NCI-H69 (cell line): ENCODE measurements at regions not wholly inside any gene's neighbourhood (a gene's known extent, or its start where the extent isn't known, plus 50 kb on each side); places are given as distances from the start of the nearest gene placed in this dataset.
"Not testable (repeated sequence)": the region's sequence is repeated elsewhere in the genome, so short reads cannot be mapped to it uniquely, and the experiment has no call there.

ENCODE experiments used
- DNase-seq: peaks from one replicate; lab custom pipeline; 2025; lab: John Stamatoyannopoulos, UW

GRCh38 chr1:181202986-181203555 lies 114.6 kb downstream of the IER5 start:
- peak; percentile 60 for DNase-seq

GRCh38 chr1:181204530-181204929 lies 116.0 kb downstream of the IER5 start:
- no peak for DNase-seq

GRCh38 chr1:181205901-181206300 lies 117.4 kb downstream of the IER5 start:
- DNase-seq, result no peak

GRCh38 chr1:181206513-181206912 lies 118.0 kb downstream of the IER5 start:
- peak; percentile 60 for DNase-seq

GRCh38 chr1:181206979-181207790 lies 118.7 kb downstream of the IER5 start:
- DNase-seq, result peak; percentile 38

GRCh38 chr1:181208083-181208482 lies 119.6 kb downstream of the IER5 start:
- peak; percentile 98 for DNase-seq

GRCh38 chr1:181208967-181209366 lies 120.5 kb downstream of the IER5 start:
- peak; percentile 97 for DNase-seq

GRCh38 chr1:181213056-181213455 lies 124.6 kb downstream of the IER5 start:
- DNase-seq, result no peak

GRCh38 chr1:181216591-181216994 lies 128.1 kb downstream of the IER5 start:
- peak; percentile 47 for DNase-seq

- DNase-seq, result no peak
Measured at GRCh38 chr1:181219938-181220337, 131.4 kb downstream of the IER5 start.

- no peak for DNase-seq
Measured at GRCh38 chr1:181221078-181221477, 132.6 kb downstream of the IER5 start.

- DNase-seq, result no peak
Measured at GRCh38 chr1:181222972-181223505, 134.5 kb downstream of the IER5 start.

- not testable (repeated sequence) for DNase-seq
Measured at GRCh38 chr1:181226728-181227127, 138.2 kb downstream of the IER5 start.

- peak; percentile 28 for DNase-seq
Measured at GRCh38 chr1:181239086-181239485, 150.6 kb downstream of the IER5 start.

- not testable (repeated sequence) for DNase-seq
Measured at GRCh38 chr1:181246320-181246719, 157.8 kb downstream of the IER5 start.

- peak; percentile 68 for DNase-seq
Measured at GRCh38 chr1:181248361-181248760, 159.9 kb downstream of the IER5 start.

GRCh38 chr1:181249186-181249585 lies 160.7 kb downstream of the IER5 start:
- DNase-seq, result peak; percentile 59

- DNase-seq, result peak; percentile 34
Measured at GRCh38 chr1:181250038-181250437, 161.5 kb downstream of the IER5 start.

GRCh38 chr1:181251001-181251712 lies 162.7 kb downstream of the IER5 start:
- peak; percentile 93 for DNase-seq

- peak; percentile 93 for DNase-seq
Measured at GRCh38 chr1:181251713-181252075, 163.2 kb downstream of the IER5 start.

- DNase-seq, result not testable (repeated sequence)
Measured at GRCh38 chr1:181253601-181254000, 165.1 kb downstream of the IER5 start.

GRCh38 chr1:181255270-181255929 lies 166.9 kb downstream of the IER5 start:
- DNase-seq, result peak; percentile 29
